Activated gamma-delta T cell treated with Interleukin-2 at 50 U/mL for 16 hours (primary cell): ENCODE measurements at regions not wholly inside any gene's neighbourhood (a gene's known extent, or its start where the extent isn't known, plus 50 kb on each side); places are given as distances from the start of the nearest gene placed in this dataset.
A peak's percentile ranks its signal among the peaks of the same experiment; 100 is the strongest.
"Not testable (repeated sequence)": the region's sequence is repeated elsewhere in the genome, so short reads cannot be mapped to it uniquely, and the experiment has no call there.

Experiments used
- DNase-seq: peaks from one replicate; pipeline ENCODE4 v3.0.0-alpha.2; 2020

- no peak for DNase-seq
These were observed 124.3 kb upstream of the TRIM2 start for GRCh38 chr4:153079857-153080391.

GRCh38 chr4:153081006-153081580, 123.2 kb upstream of the TRIM2 start:
- no peak for DNase-seq

GRCh38 chr4:153081693-153082092, 122.5 kb upstream of the TRIM2 start:
- DNase-seq, result no peak

- DNase-seq, result no peak
These were observed 121.6 kb upstream of the TRIM2 start for GRCh38 chr4:153082322-153083301.

- DNase-seq, result peak; percentile 42
These were observed 120.7 kb upstream of the TRIM2 start for GRCh38 chr4:153083447-153083947.

DNA sequence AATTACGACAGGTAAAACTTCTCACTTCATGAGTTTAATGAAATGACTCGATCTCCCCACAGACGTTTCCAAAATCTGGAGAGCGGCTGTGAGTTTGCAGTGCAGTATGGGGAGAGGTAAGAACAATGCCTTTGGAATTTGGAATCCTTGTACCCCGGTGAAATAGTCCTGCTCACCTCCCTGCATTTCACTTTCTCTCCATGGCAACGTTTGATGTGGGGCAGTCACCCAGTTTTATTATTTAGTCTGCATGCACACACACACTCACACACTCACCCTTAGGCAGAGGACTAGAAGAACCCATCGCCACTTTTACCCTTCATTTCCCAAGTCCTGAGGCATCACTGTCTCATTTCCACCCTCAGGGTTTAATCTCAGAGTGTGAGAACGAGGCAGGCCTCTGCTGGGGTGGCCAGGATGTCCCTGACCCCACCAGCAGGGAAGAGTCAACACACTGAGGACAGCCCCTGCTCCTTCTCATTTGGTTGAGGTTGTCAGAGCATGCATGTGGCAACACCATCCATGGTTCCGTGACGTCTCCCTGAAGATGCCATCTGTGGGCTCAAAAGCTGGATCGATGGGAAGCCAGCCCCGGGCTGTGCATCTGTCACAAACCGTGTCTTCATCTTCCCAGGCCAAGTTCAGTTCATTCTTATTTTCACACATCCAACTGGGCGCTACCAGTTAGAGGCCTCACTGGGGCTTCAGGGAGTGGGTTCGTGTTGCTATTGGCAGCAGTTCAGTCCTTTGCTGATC, 119.8 kb upstream of the TRIM2 start:
- no peak for DNase-seq

GRCh38 chr4:153084980-153085630, 119.1 kb upstream of the TRIM2 start:
- DNase-seq, result peak; percentile 81

- DNase-seq, result no peak
These were observed 116.5 kb upstream of the TRIM2 start for GRCh38 chr4:153087671-153088194.

DNA sequence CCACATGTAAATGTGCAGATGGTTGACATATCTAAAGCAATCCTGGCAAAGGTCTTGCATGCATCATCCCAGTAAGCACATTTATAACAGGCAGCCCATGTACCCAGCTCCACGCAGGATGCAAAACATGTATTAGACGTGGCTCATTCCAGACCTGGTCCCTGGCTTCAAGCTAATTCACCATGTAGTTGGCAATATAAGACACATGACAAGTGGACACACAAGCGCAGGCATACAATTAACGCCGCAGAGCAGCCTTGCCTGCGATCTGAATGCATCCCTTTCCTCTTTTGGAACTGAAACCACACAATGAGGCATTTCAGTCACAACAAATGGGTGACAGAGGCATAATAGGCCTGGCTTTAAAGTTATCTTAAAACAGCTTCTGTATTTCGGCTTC, 114.5 kb upstream of the TRIM2 start:
- DNase-seq, result no peak

DNA sequence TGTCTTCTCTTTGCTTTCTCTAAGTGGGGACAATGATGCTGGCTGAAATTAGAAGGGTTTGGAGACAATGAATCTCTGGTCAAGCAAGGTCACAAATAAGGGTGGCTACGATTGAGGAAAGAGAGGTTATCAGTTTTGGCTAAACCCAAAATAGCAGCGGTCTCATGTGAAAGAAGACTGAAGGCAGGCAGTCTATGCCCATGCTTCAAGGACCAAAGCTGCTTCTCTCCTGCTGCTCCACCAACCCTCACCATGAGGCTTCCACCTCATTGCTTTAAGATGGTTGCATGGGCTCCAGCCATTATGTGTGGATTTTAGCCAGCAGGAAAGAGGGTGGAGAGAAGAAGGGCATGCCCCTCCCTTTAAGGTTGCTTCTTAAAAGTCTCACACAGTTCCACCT, 114.1 kb upstream of the TRIM2 start:
- no peak for DNase-seq

DNA sequence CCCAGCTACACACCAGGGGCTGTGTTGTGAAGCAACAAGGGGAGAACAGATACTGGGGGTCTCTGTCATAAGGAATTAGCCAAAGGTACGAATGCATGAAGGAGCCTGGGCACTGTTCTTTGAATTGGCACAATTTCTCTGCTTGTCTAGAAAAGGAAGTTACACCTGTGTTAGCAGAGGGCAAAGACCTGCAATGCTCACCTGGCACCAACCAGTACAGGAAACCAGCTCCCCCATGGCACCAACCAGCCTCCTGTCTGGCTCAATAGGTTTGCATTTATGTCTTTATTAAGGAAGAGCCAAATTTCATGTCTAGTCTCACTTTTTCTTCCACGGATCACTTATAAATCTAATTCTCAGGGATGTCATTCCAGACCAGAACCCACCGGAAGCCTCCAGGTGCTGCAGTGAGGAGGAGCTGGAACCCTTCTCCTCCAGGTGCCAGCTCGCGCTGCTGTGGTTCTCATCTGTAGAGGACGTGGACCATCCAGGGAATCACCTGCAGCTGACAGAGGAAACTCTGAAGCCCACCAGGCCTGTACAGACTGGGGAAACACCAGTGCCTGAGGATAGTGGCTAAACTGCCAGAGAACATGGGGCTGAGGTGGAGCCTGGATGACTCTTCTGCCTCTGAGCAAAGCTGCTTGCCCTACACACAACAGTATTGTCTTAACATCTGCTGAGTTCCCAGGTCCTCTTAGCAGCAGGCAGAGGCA, 113.4 kb upstream of the TRIM2 start:
- no peak for DNase-seq

- DNase-seq, result no peak
These were observed 110.8 kb upstream of the TRIM2 start for GRCh38 chr4:153093396-153093795.

GRCh38 chr4:153093802-153094201, 110.4 kb upstream of the TRIM2 start:
- DNase-seq, result no peak

DNA sequence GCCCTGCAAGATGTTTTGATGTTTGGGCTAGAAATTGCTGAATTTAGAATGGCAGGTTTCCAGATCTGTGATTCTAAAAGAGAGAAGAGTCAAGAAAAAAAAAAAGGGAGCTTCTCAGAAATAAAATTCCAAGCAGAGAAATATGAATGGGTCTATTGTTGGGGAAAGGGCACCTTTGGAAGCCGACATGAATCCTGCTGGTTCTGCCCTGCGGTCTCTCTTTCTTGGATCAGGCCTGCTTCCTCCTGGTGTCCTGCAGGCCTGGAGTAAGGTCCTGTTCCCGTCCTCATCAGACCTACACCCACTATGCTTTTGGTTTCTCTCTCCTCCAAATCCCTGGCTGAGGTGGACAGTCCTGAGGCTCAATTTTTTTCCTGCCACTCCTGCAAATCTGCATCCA, 109.8 kb upstream of the TRIM2 start:
- DNase-seq, result no peak

GRCh38 chr4:153095448-153096204, 108.6 kb upstream of the TRIM2 start:
- no peak for DNase-seq

DNA sequence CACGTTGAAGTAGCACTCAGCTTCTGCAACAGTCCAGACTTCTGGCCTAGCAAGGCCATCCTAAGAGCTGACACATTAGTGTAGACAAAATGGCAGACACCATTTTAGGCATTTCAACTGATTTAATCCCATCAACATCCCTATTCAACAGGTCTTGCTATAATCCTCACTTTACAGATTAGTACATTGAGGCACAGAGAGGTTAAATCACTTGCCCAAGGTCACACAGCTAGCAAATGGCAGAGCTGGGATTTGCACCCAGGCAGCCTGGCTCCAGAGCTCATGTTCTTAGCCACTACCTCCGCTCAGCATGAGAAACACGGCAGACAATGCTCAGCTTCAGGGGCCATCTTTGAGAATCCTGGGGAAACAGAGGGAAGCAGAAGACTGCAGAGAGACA, 107.9 kb upstream of the TRIM2 start:
- no peak for DNase-seq

DNA sequence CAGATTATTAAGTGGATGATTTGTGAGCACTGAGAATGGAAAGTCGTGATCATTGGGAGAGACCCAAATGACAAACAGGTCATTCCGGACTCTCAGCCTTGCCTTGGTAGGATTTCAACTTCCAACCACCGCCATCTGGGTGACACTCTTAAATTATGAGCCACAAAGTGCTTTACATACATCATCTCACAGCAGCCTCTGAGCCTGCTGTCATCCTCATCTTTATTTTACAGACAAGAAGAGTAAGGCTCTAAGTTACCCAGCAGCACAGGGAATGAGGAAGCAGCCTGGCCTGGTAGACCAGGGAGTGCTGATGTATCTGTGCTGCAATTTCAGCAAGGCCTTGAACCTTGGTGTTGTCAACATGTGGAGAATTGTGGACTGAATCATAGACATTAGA, 105.8 kb upstream of the TRIM2 start:
- no peak for DNase-seq

GRCh38 chr4:153099391-153100140, 104.7 kb upstream of the TRIM2 start:
- DNase-seq, result no peak

DNA sequence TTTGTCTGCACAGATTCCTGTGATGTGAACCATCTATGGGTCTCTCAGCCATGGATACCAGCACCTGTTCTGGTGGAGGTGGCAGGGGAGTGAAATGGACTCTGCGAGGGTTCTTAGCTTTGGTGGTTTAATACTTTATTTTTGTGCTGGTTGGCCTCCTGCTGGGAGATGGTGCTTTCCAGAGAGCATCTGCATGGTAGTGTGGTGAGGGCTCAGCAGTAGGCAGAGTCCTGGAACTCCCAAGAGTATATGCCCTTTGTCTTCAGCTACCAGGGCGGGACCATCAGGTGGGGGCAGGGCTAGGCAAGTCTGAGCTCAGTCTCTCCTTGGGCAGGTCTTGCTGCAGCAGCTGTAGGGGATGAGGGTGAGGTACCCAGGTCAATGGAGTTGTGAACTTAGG, 97.5 kb upstream of the TRIM2 start:
- not testable (repeated sequence) for DNase-seq

DNA sequence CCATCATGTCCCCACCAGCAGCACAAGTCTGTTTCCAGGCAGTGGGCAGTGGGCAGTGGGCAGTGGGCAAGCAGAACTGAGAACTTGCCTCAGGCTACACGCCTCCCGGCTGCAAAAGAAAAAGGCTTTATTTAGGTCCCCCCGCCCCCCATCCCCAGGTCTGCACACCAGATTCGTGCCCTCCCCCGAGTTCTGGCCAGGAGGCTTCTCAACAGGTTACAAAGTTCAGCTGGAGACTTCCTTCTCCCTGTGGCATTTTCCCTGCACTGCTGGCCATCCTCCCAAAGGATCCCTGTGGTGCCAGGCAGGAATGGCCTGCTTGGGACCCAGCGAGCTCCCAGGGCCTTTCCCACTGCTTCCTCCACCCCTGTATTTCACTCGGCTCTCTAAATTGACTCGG, 97.0 kb upstream of the TRIM2 start:
- DNase-seq, result no peak
